ENCODE measurements at regions not wholly inside any gene's neighbourhood (a gene's known extent, or its start where the extent isn't known, plus 50 kb on each side); places are given as distances from the start of the nearest gene placed in this dataset.

DNA sequence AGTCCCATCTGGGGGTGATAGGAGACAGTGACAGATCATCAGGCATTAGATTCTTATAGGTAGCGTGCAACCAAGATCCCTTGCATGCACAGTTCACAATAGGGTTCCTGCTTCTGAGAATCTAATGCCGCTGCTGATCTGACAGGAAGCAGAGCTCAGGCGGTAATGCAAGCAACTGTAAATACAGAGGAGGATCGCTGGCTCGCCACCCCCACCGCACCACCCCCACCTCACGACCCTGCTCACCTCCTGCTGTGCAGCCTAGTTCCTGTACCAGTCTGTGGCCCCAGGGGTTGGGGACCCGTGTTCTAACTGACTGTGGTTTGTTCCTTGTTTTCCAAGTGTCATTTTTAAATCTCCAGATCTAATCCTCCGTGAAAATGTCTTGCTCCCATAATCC is 89.0 kb upstream of the MAPK10 start:
- no peak for TF ChIP-seq POLR2A (IDR thresholded peaks at IDR 0.05; ENCODE audit: low read depth, low read length)
- TF ChIP-seq CTCF (IDR thresholded peaks at IDR 0.05; ENCODE audit: extremely low read depth in 1 of 2, insufficient read depth in 1 of 2, low read depth in 1 of 2, low read length in 2 of 2): no peak
